ENCODE measurements at regions not wholly inside any gene's neighbourhood (a gene's known extent, or its start where the extent isn't known, plus 50 kb on each side); places are given as distances from the start of the nearest gene placed in this dataset.

GRCh38 chr2:58378152-58378551 lies 137.0 kb upstream of the FANCL start:
- no peak for DNase-seq (ENCODE audit: low read depth in 1 of 2, low spot score in 2 of 2)
- no peaks in the 10 kb centered on the region for H3K79me2 ChIP-seq (ENCODE audit: control insufficient read depth in 1 of 2, insufficient read depth in 2 of 2, low read length in 2 of 2)
- H3K23me2 ChIP-seq (ENCODE audit: low read depth, low read length), result no peaks in the 10 kb centered on the region
- H3K36me3 ChIP-seq (ENCODE audit: control insufficient read depth in 2 of 4, insufficient read depth in 4 of 4, low read length in 3 of 4), result no peaks in the 10 kb centered on the region
- H2BK5ac ChIP-seq (ENCODE audit: low read depth, low read length), result no peak overlapping the region
- no peaks in the 10 kb centered on the region for H3K4me1 ChIP-seq (replicated peaks in 1 of 4; ENCODE audit: control insufficient read depth in 3 of 4, insufficient read depth in 4 of 4, low read length in 3 of 4)
- H3K23ac ChIP-seq (ENCODE audit: insufficient read length), result no peak overlapping the region
- no peak overlapping the region for H3K4ac ChIP-seq (replicated peaks; ENCODE audit: insufficient read length, low read depth, low read length)
- WGBS, 2 experiments (ENCODE audit: extremely low coverage in 1 of 2, insufficient coverage in 1 of 2, insufficient read length in 1 of 2, insufficient replicate concordance in 2 of 2, low coverage in 1 of 2, low lambda C conversion rate in 2 of 2, missing lambda C conversion rate in 1 of 2), result 92% methylated on average over 5 of the region's 5 CpGs; no CpG with 5 or more reads in 1 of the 2 experiments
- no peak overlapping the region for H3K4me3 ChIP-seq (ENCODE audit: extremely low read depth in 1 of 4, insufficient read depth in 2 of 4, low read depth in 3 of 4, low read length in 4 of 4)
- H2AK5ac ChIP-seq (ENCODE audit: low read depth, low read length), result no peak overlapping the region
- ChIA-PET CTCF (ENCODE audit: partially characterized antibody) (no interaction called here), POLR2A (ENCODE audit: partially characterized antibody) (no interaction called here)
- no peak overlapping the region for H2BK12ac ChIP-seq (ENCODE audit: low read depth, low read length)
- no peak overlapping the region for H3K4me2 ChIP-seq (ENCODE audit: insufficient read depth in 1 of 2, low read depth in 2 of 2, low read length in 2 of 2)
- no peak overlapping the region for H3K27ac ChIP-seq (ENCODE audit: low read depth, low read length)
- no peak overlapping the region for H4K91ac ChIP-seq (replicated peaks; ENCODE audit: insufficient read length, low read length)
- FAIRE-seq, result no peak
- no peak overlapping the region for H3K18ac ChIP-seq (ENCODE audit: extremely low read depth, low read length)
- no peak overlapping the region for H2BK20ac ChIP-seq (ENCODE audit: low read length)
- no peaks in the 10 kb centered on the region for H3K27me3 ChIP-seq (replicated peaks in 1 of 4; ENCODE audit: control insufficient read depth in 3 of 4, extremely low read depth in 1 of 4, insufficient read depth in 3 of 4, low read length in 3 of 4)
- H2AFZ ChIP-seq (ENCODE audit: low read length), result no peak overlapping the region
- H2BK15ac ChIP-seq (ENCODE audit: low read length), result no peak overlapping the region
- no peak overlapping the region for H4K5ac ChIP-seq (ENCODE audit: insufficient read length, low read depth, low read length)
- no peak overlapping the region for H4K8ac ChIP-seq (ENCODE audit: extremely low read depth, insufficient read depth, low read length)
- H3K9ac ChIP-seq (replicated peaks in 1 of 4; ENCODE audit: extremely low read depth in 1 of 4, low read depth in 3 of 4, low read length in 3 of 4), result no peak overlapping the region
- H4K20me1 ChIP-seq (replicated peaks in 1 of 2; ENCODE audit: control insufficient read depth in 1 of 2, insufficient read depth in 2 of 2, low read length in 2 of 2), result no peaks in the 10 kb centered on the region
- no peak overlapping the region for H3K14ac ChIP-seq (ENCODE audit: insufficient read length)
- no peaks in the 10 kb centered on the region for H3K79me1 ChIP-seq (ENCODE audit: low read depth, low read length)
- H3K56ac ChIP-seq (replicated peaks; ENCODE audit: insufficient read length, low read depth, low read length), result no peak overlapping the region
- no peak overlapping the region for H2BK120ac ChIP-seq (replicated peaks; ENCODE audit: low read depth, low read length)
- TF ChIP-seq TAF1 (IDR thresholded peaks at IDR 0.05; ENCODE audit: low read depth, low read length), result no peak
- TF ChIP-seq SIX5 (IDR thresholded peaks at IDR 0.05; ENCODE audit: low read depth, low read length), result no peak
- no peak for TF ChIP-seq NANOG (IDR thresholded peaks at IDR 0.05; ENCODE audit: insufficient read depth, low read depth, low read length, poor library complexity, severe bottlenecking)
- no peak for TF ChIP-seq POLR2AphosphoS5 (IDR thresholded peaks at IDR 0.05; ENCODE audit: low read depth, low read length)
- TF ChIP-seq KDM4A (IDR thresholded peaks at IDR 0.05; ENCODE audit: low read depth, low read length, severe bottlenecking), result no peak
- no peak for TF ChIP-seq TEAD4 (IDR thresholded peaks at IDR 0.05; ENCODE audit: low read depth, low read length)
- no peak for TF ChIP-seq BCL11A (IDR thresholded peaks at IDR 0.05; ENCODE audit: low read depth in 2 of 2, low read length in 2 of 2)
- TF ChIP-seq MAX (IDR thresholded peaks at IDR 0.05), result no peak
- TF ChIP-seq SP4 (IDR thresholded peaks at IDR 0.05; ENCODE audit: low read length), result no peak
- no peak for TF ChIP-seq TAF7 (optimal IDR thresholded peaks at IDR 0.05; ENCODE audit: borderline replicate concordance, low read depth, low read length)
- TF ChIP-seq FOSL1 (IDR thresholded peaks at IDR 0.05; ENCODE audit: insufficient read depth, low read depth, low read length), result no peak
- TF ChIP-seq SAP30 (IDR thresholded peaks at IDR 0.05; ENCODE audit: insufficient read depth, insufficient replicate concordance, low read length), result no peak
- no peak for TF ChIP-seq JUN (IDR thresholded peaks at IDR 0.05; ENCODE audit: low read depth, low read length)
- no peak for TF ChIP-seq RBBP5 (IDR thresholded peaks at IDR 0.05; ENCODE audit: borderline replicate concordance, low read depth, low read length)
- TF ChIP-seq HDAC6 (IDR thresholded peaks at IDR 0.05; ENCODE audit: low read depth, low read length), result no peak
- no peak for TF ChIP-seq EZH2 (IDR thresholded peaks at IDR 0.05; ENCODE audit: low read depth, low read length, severe bottlenecking)
- no peaks in the 10 kb centered on the region for H3K9me3 ChIP-seq (ENCODE audit: insufficient read depth in 2 of 2, low read depth in 1 of 2, low read length in 1 of 2)
